H9 (cell line): ENCODE measurements at regions not wholly inside any gene's neighbourhood (a gene's known extent, or its start where the extent isn't known, plus 50 kb on each side); places are given as distances from the start of the nearest gene placed in this dataset.

Experiments
- DNase-seq: peaks from one replicate; pipeline ENCODE4 v3.0.0-alpha.2; 2017
- H2AFZ ChIP-seq: one replicate; pipeline ENCODE4 v1.6.1; 2013; ENCODE audit warnings: mild to moderate bottlenecking, low read length, control low read depth, moderate library complexity
- H2AK5ac ChIP-seq: 2 replicates; pipeline ENCODE4 v1.6.1; 2013; ENCODE audit warnings: low read length, control low read depth, mixed read lengths; ENCODE audit not compliant: insufficient read length
- H2BK120ac ChIP-seq: one replicate; pipeline ENCODE4 v1.6.1; 2013; ENCODE audit warnings: low read depth, mild to moderate bottlenecking, low read length, control low read depth, inconsistent platforms; ENCODE audit not compliant: poor library complexity, severe bottlenecking
- H2BK12ac ChIP-seq: 2 replicates; pipeline ENCODE4 v1.6.1; 2013; ENCODE audit warnings: low read length, control low read depth, mixed read lengths, low read depth; ENCODE audit not compliant: insufficient read length
- H2BK15ac ChIP-seq: 2 replicates; pipeline ENCODE4 v1.6.1; 2013; ENCODE audit warnings: low read depth, low read length, control low read depth
- H2BK20ac ChIP-seq: one replicate; pipeline ENCODE4 v1.6.1; 2013; ENCODE audit warnings: low read depth, mild to moderate bottlenecking, low read length, control low read depth, inconsistent platforms; ENCODE audit not compliant: poor library complexity, severe bottlenecking
- H2BK5ac ChIP-seq: 2 replicates; pipeline ENCODE4 v1.6.1; 2013; ENCODE audit warnings: low read length, control low read depth, mixed read lengths; ENCODE audit not compliant: insufficient read length
- H3K14ac ChIP-seq: 2 replicates; pipeline ENCODE4 v1.6.1; 2013; ENCODE audit warnings: low read length, control low read depth; ENCODE audit not compliant: insufficient read depth
- H3K18ac ChIP-seq: 2 replicates; pipeline ENCODE4 v1.6.1; 2013; ENCODE audit warnings: low read depth, mild to moderate bottlenecking, mixed read lengths, low read length, control low read depth; ENCODE audit not compliant: insufficient read length
- H3K23ac ChIP-seq: 2 replicates; pipeline ENCODE4 v1.6.1; 2013; ENCODE audit warnings: low read length, control low read depth, mixed read lengths, low read depth; ENCODE audit not compliant: insufficient read length
- H3K23me2 ChIP-seq: 2 replicates; pipeline ENCODE4 v1.6.1; 2013; ENCODE audit warnings: low read depth, mild to moderate bottlenecking, mixed read lengths, low read length, control low read depth; ENCODE audit not compliant: insufficient read length, poor library complexity, severe bottlenecking
- H3K27ac ChIP-seq: 2 replicates; pipeline ENCODE4 v1.5.1; 2013; ENCODE audit warnings: low read length, control low read depth, mixed read lengths, low read depth; ENCODE audit not compliant: insufficient read length
- H3K27me3 ChIP-seq: 2 replicates; pipeline ENCODE4 v1.6.1; 2013; ENCODE audit warnings: low read length, control low read depth, inconsistent platforms; ENCODE audit not compliant: insufficient read depth
- H3K4ac ChIP-seq: 2 replicates; pipeline ENCODE4 v1.6.1; 2013; ENCODE audit warnings: low read depth, mild to moderate bottlenecking, control low read depth, inconsistent platforms, low read length, moderate library complexity
- H3K4me1 ChIP-seq: 2 replicates; pipeline ENCODE4 v1.6.1; 2013; ENCODE audit warnings: low read length, control low read depth, inconsistent platforms; ENCODE audit not compliant: insufficient read depth
- H3K4me2 ChIP-seq: 2 replicates; pipeline ENCODE4 v1.6.1; 2013; ENCODE audit warnings: low read length, control low read depth, mixed read lengths; ENCODE audit not compliant: insufficient read length, insufficient read depth
- H3K56ac ChIP-seq: 2 replicates; pipeline ENCODE4 v1.6.1; 2013; ENCODE audit warnings: low read depth, mild to moderate bottlenecking, mixed read lengths, low read length, control low read depth; ENCODE audit not compliant: insufficient read length
- H3K79me1 ChIP-seq: 2 replicates; pipeline ENCODE4 v1.6.1; 2013; ENCODE audit warnings: low read depth, mild to moderate bottlenecking, moderate library complexity, low read length, control low read depth, inconsistent platforms; ENCODE audit not compliant: insufficient read depth, poor library complexity, severe bottlenecking
- H3K79me2 ChIP-seq: 2 replicates; pipeline ENCODE4 v1.6.1; 2013; ENCODE audit warnings: low read length, control low read depth, inconsistent platforms; ENCODE audit not compliant: insufficient read depth
- H3K9ac ChIP-seq: 2 replicates; pipeline ENCODE4 v1.6.1; 2013; ENCODE audit warnings: low read length, control low read depth, mixed read lengths; ENCODE audit not compliant: insufficient read length; ENCODE audit errors: extremely low read depth
- H3K9me3 ChIP-seq: one replicate; pipeline ENCODE4 v1.6.1; 2013; ENCODE audit warnings: low read depth, low read length, inconsistent platforms; ENCODE audit not compliant: control insufficient read depth
- H3T11ph ChIP-seq: one replicate; pipeline ENCODE4 v1.6.1; 2013; ENCODE audit warnings: mild to moderate bottlenecking, low read length, control low read depth, inconsistent platforms
- H4K20me1 ChIP-seq: one replicate; pipeline ENCODE4 v1.6.1; 2013; ENCODE audit not compliant: control insufficient read depth, insufficient read length, insufficient read depth
- H4K5ac ChIP-seq: 2 replicates; pipeline ENCODE4 v1.6.1; 2013; ENCODE audit warnings: low read depth, mild to moderate bottlenecking, mixed read lengths, low read length, control low read depth; ENCODE audit not compliant: insufficient read length
- H4K8ac ChIP-seq: replicated peaks from 2 replicates; pipeline ENCODE4 v1.6.1; 2013; ENCODE audit warnings: low read length, control low read depth, mixed read lengths, low read depth; ENCODE audit not compliant: insufficient read length
- H4K91ac ChIP-seq: 2 replicates; pipeline ENCODE4 v1.6.1; 2013; ENCODE audit warnings: low read depth, mild to moderate bottlenecking, moderate library complexity, mixed read lengths, low read length, control low read depth; ENCODE audit not compliant: insufficient read length
- H3K27ac Mint-ChIP-seq, 3 experiments: 2 replicates in 2 of 3; 3 replicates in 1 of 3; pipeline ENCODE4 v1.8.0; 2020 to 2021; ENCODE audit warnings: mixed read lengths in 3 of 3, mild to moderate bottlenecking in 1 of 3, moderate library complexity in 1 of 3
- H3K27me3 Mint-ChIP-seq: 2 replicates; pipeline ENCODE4 v1.8.0; 2021; ENCODE audit warnings: low read depth, mild to moderate bottlenecking, moderate library complexity, mixed read lengths
- H3K36me3 Mint-ChIP-seq, 3 experiments: 2 replicates in 2 of 3; 3 replicates in 1 of 3; pipeline ENCODE4 v1.8.0; 2020 to 2021; ENCODE audit warnings: low read depth in 3 of 3, mixed read lengths in 3 of 3; ENCODE audit not compliant: insufficient read depth in 1 of 3
- H3K4me1 Mint-ChIP-seq, 2 experiments: 2 replicates each; pipeline ENCODE4 v1.8.0; 2020; ENCODE audit warnings: mixed read lengths in 2 of 2
- H3K4me3 Mint-ChIP-seq, 2 experiments: 2 replicates in 1 of 2; 3 replicates in 1 of 2; pipeline ENCODE4 v1.8.0; 2020 to 2021; ENCODE audit warnings: mild to moderate bottlenecking in 2 of 2, mixed read lengths in 2 of 2, moderate library complexity in 1 of 2
- H3K9me3 Mint-ChIP-seq, 2 experiments: 2 replicates in 1 of 2; 3 replicates in 1 of 2; pipeline ENCODE4 v1.8.0; 2020; ENCODE audit warnings: mild to moderate bottlenecking in 2 of 2, mixed read lengths in 2 of 2, moderate library complexity in 1 of 2
- CTCF ChIP-seq: fragments of 200-600 bp; sonication (generic); conservative IDR thresholded peaks from 3 replicates; pipeline ENCODE4 v1.8.0; 2021; ENCODE audit warnings: antibody characterized with exemption, mild to moderate bottlenecking
- WGBS: extraction: QIAGEN DNeasy Blood & Tissue Kit; methylation state at CpG from one replicate; pipeline ENCODE4 v1.1.7; 2013; ENCODE audit warnings: missing lambda C conversion rate, low lambda C conversion rate, mixed read lengths; ENCODE audit not compliant: insufficient read length; ENCODE audit errors: extremely low coverage; 5-methylcytosine and 5-hydroxymethylcytosine counted together

GRCh38 chr2:195494451-195494850, 162.6 kb upstream of the SLC39A10 start:
- H3K4me3 Mint-ChIP-seq, result no peak overlapping the region
- no peak overlapping the region for H4K8ac ChIP-seq
- H2AFZ ChIP-seq, result no peak overlapping the region
- no peak overlapping the region for H3K27ac ChIP-seq
- TF ChIP-seq CTCF, result no peak
- no peak overlapping the region for H2BK15ac ChIP-seq
- no peaks in the 10 kb centered on the region for H4K20me1 ChIP-seq
- H3K79me1 ChIP-seq, result no peaks in the 10 kb centered on the region
- no peak overlapping the region for H3K56ac ChIP-seq
- WGBS, result no CpG with 5 or more reads among the region's 2 CpGs
- H3K14ac ChIP-seq, result no peak overlapping the region
- no peak overlapping the region for H3K27ac Mint-ChIP-seq
- H3K79me2 ChIP-seq, result no peaks in the 10 kb centered on the region
- no peak overlapping the region for H2BK12ac ChIP-seq
- no peak overlapping the region for H2BK120ac ChIP-seq
- no peak overlapping the region for H3T11ph ChIP-seq
- no peaks in the 10 kb centered on the region for H3K27me3 Mint-ChIP-seq
- no peak overlapping the region for H4K5ac ChIP-seq
- H3K23ac ChIP-seq, result no peak overlapping the region
- no peaks in the 10 kb centered on the region for H3K9me3 ChIP-seq
- H3K18ac ChIP-seq, result no peak overlapping the region
- H2AK5ac ChIP-seq, result no peak overlapping the region
- no peaks in the 10 kb centered on the region for H3K27me3 ChIP-seq
- H3K4me2 ChIP-seq, result no peak overlapping the region
- no peak overlapping the region for H3K4ac ChIP-seq
- no peaks in the 10 kb centered on the region for H3K4me1 ChIP-seq
- DNase-seq, result no peak
- no peak overlapping the region for H2BK20ac ChIP-seq
- H3K36me3 Mint-ChIP-seq, result no peaks in the 10 kb centered on the region; a peak in 1 of 7 replicates
- no peak overlapping the region for H4K91ac ChIP-seq
- no peak overlapping the region for H3K9ac ChIP-seq
- no peaks in the 10 kb centered on the region for H3K23me2 ChIP-seq
- no peaks in the 10 kb centered on the region; a peak in 1 of 5 replicates for H3K9me3 Mint-ChIP-seq
- H2BK5ac ChIP-seq, result no peak overlapping the region
- H3K4me1 Mint-ChIP-seq, result peaks cover 5 to 6% of the 10 kb centered on the region in 2 experiments
